ENCODE measurements at regions not wholly inside any gene's neighbourhood (a gene's known extent, or its start where the extent isn't known, plus 50 kb on each side); places are given as distances from the start of the nearest gene placed in this dataset.
"Not testable (repeated sequence)": the region's sequence is repeated elsewhere in the genome, so short reads cannot be mapped to it uniquely, and the experiment has no call there.

DNA sequence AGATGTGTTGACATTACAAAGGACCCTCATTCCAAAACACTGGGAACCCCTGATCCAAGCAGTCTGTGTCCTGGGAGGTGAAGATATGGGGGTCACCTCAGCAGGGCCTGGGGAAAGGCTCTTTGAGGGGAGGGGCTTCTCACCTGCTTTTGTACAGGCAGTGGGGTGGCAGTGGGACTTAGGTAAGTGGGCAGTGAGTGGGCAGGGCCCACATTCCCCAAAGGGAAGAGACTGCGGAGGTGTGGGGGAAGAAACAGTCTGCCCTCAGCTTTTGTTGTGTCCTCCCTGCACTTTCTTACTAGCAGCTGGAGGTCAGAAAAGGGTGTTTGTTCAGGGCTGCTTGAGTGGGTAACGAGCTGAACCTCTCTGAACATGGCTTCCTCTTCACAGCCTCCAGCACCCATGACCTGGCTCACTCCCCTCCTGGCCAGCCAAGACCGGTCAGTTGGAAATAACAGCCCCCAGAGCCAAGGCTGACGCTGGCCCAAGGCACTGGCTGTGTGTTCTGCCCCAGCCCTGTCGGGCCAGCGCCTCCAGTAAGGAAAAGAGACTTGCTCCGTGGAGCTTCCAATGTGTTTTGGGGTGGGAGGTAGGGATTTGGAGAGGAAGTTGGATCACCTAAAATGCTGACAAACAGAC lies 173.5 kb downstream of the PSMG1 start:
- Mint-ChIP-seq H3K27me3 (peaks cover 0 to 4% of the 10 kb centered on the region in 2 donors), H3K4me1 (ENCODE audit: low read depth in 2 of 2) (peaks cover 2 to 3% of the 10 kb centered on the region in 2 donors), H3K27ac (no peak overlapping the region), H3K4me3 (no peak overlapping the region), H3K9me3 (no peaks in the 10 kb centered on the region), H3K36me3 (no peaks in the 10 kb centered on the region)
- no peak for ATAC-seq
- no peak for DNase-seq (ENCODE audit: low spot score)

GRCh38 chr21:39007985-39008384 lies 175.3 kb downstream of the PSMG1 start:
- H3K9me3 Mint-ChIP-seq: no peaks in the 10 kb centered on the region
- H3K4me3 Mint-ChIP-seq: no peak overlapping the region
- ATAC-seq (no peak), DNase-seq (ENCODE audit: low spot score) (no peak)
- no peaks in the 10 kb centered on the region for H3K36me3 Mint-ChIP-seq
- H3K27me3 Mint-ChIP-seq: peaks cover 0 to 4% of the 10 kb centered on the region in 2 donors
- no peak overlapping the region for H3K27ac Mint-ChIP-seq
- H3K4me1 Mint-ChIP-seq (ENCODE audit: low read depth in 2 of 2): peaks cover 9 to 14% of the 10 kb centered on the region in 2 donors

- ATAC-seq (no peak), DNase-seq (ENCODE audit: low spot score) (no peak)
- Mint-ChIP-seq H3K27ac (no peak overlapping the region), H3K27me3 (peaks cover 0 to 4% of the 10 kb centered on the region in 2 donors), H3K36me3 (no peaks in the 10 kb centered on the region), H3K4me3 (no peak overlapping the region), H3K4me1 (ENCODE audit: low read depth in 2 of 2) (peaks cover 9 to 14% of the 10 kb centered on the region in 2 donors), H3K9me3 (no peaks in the 10 kb centered on the region)
These were observed 175.7 kb downstream of the PSMG1 start for GRCh38 chr21:39007532-39007931.

DNA sequence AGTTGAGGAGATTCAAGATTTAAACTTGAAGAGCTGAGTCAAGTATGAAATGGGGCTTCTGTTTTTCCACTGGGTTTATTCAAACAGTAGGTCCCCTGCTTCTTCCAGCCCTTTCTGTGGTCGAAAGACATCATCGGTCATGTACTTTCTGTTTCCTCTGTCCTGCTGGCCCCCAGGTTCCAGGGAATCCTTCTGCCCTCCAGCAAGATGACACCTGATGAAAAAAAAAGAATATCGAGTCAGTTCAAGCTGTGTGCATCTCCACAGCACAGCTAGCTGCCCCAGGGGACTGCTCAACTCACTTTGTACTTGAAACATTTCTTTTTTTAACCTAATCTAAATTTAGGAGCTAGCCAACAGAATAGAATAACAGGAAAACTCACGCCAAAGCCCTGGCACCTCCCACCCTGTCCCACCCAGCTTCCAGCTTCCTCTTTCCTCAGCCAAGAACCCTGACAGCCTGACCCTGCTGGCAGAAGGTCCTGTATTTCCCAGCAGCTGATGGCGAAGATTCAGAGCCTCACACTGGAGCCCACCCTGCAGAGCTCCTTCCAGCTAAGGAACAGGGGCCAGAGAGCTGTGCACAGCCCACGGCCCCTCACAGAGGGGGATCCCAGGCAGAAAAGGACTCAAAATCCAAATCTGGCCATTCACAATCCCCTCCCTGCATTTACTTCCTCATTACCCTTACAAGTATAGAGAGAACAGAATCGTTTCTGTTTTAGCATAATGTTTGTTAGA lies 176.5 kb downstream of the PSMG1 start:
- Mint-ChIP-seq H3K27me3 (peaks cover 0 to 4% of the 10 kb centered on the region in 2 donors), H3K9me3 (no peaks in the 10 kb centered on the region), H3K27ac (no peak overlapping the region), H3K4me3 (no peak overlapping the region), H3K4me1 (ENCODE audit: low read depth in 2 of 2) (peaks cover 9 to 14% of the 10 kb centered on the region in 2 donors), H3K36me3 (no peaks in the 10 kb centered on the region)
- ATAC-seq (no peak), DNase-seq (ENCODE audit: low spot score) (no peak)

DNA sequence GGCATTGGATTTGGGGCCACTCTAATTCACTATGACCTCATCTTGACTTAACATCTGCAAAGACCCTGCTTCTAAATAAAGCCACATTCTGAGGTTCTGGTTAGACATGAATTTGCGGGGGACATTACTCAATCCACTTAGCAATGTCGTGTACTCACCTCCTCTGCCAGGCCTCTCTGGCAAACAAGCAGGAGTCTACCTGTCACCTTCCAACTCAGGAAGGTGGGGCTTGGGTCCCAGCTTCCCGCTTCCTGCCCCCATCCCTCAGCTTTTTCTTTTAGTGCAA lies 177.8 kb downstream of the PSMG1 start:
- Mint-ChIP-seq H3K4me3 (peak overlapping the region; percentile 52), H3K27me3 (peaks cover 0 to 8% of the 10 kb centered on the region in 2 donors), H3K27ac (no peak overlapping the region), H3K36me3 (no peaks in the 10 kb centered on the region), H3K4me1 (ENCODE audit: low read depth in 2 of 2) (peaks cover 9 to 14% of the 10 kb centered on the region in 2 donors), H3K9me3 (no peaks in the 10 kb centered on the region)
- DNase-seq (ENCODE audit: low spot score) (no peak), ATAC-seq (no peak)

DNA sequence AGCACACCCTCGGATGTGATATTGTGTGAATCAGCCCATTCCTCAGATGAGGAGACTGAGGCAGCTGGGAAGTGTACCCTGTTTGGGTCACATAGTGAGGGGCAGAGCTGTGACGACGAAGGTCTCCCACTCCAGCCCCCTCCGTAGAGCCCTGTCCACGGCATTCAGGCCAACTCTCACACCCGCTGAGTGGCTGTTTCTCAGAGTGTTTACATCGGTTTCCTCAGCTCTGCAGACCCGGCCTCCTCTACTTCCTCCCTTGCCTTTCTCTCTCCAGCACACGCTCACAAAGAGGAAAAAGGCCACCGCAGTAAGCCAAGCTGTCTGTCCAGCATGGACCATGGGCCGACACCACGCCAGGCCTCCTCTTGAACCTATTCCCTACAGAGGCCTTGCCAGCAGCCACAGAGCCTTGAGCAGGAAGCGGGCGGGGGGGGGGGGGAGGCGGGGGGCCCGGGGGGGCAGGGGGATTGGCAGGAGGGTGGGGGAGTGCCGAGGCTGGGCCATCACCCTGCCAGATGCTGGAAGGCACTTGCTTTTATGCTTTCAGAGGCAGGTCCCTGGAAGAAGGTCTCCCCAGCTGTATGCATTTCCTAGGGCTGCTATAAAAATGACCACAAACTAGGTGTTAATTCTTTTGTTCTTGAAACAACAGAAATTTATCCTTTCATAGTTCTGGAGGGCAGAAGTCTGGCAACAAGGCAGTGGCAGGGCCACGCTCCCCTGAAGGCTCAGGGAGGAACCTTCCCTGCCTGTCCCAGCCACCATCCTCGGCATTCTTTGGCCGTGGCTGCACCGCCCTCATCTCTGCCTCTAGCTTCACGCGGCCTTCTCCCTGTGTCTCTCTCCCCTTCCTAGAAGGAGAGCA lies 178.4 kb downstream of the PSMG1 start:
- H3K36me3 Mint-ChIP-seq: no peaks in the 10 kb centered on the region
- H3K4me3 Mint-ChIP-seq: peak overlapping the region; percentile 52
- ATAC-seq (peak; percentile 29 to 33), DNase-seq (ENCODE audit: low spot score) (no peak)
- peaks cover 9 to 14% of the 10 kb centered on the region in 2 donors for H3K4me1 Mint-ChIP-seq (ENCODE audit: low read depth in 2 of 2)
- H3K9me3 Mint-ChIP-seq: no peaks in the 10 kb centered on the region
- peaks cover 0 to 8% of the 10 kb centered on the region in 2 donors for H3K27me3 Mint-ChIP-seq
- H3K27ac Mint-ChIP-seq: peak overlapping the region; percentile 26 to 76

DNA sequence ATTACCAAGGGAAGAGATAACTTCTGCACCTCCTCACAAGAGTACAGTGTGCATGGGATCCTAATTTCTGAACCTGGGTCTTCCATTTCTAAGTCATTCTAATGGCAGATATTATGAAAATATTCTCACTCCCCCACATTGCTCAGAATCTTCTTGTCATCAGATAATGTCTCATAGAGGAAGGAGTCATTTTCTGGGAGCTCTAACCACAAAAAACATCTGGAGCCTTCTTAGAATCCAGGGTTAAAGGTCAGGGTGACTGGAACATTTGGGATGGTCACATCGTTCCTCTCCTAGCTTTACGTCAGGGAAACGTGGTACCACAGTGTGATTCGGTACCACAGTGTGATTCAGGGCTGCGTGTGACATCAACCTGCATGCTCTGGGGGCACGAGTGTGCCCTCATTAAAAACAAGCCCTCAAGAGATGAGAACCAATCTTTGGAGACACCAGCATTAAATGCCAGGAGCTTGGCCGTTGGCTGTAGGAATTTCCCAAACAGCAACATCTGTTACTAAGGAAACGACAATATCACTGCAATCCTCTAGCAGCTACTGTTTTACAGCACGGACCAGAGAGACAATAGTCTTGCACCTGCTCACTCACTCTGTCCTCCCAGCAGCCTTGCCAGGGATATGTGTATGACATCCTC lies 179.1 kb downstream of the PSMG1 start:
- H3K36me3 Mint-ChIP-seq: no peaks in the 10 kb centered on the region
- H3K9me3 Mint-ChIP-seq: no peaks in the 10 kb centered on the region
- H3K4me3 Mint-ChIP-seq: peak overlapping the region; percentile 52
- peaks cover 9 to 14% of the 10 kb centered on the region in 2 donors for H3K4me1 Mint-ChIP-seq (ENCODE audit: low read depth in 2 of 2)
- ATAC-seq (peak in 1 of 2 donors; percentile 14), DNase-seq (ENCODE audit: low spot score) (peak; percentile 57)
- peak overlapping the region in 1 of 2 donors; percentile 26 for H3K27ac Mint-ChIP-seq
- peaks cover 0 to 10% of the 10 kb centered on the region in 2 donors for H3K27me3 Mint-ChIP-seq

DNA sequence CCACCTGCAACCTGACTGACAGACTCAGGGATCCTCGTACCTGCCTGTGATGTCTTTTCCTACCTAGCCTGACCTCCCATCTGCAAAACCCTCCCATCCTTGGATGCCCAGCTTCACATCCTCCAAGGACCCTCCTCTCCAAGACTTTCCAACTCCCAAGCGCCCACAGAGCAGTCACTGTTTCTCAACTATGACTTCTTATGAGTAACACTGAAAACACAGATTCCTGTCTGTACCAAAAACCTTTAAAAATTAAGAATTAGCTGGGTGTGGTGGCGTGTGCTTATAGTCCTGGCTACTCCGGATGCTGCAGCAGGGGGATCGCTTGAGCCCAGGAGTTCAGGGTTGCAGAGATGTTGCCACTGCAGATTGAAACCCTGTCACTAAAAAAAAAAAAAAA lies 181.9 kb downstream of the PSMG1 start:
- ATAC-seq (no peak), DNase-seq (ENCODE audit: low spot score) (no peak)
- Mint-ChIP-seq H3K27ac (no peak overlapping the region), H3K4me1 (ENCODE audit: low read depth in 2 of 2) (peaks cover 9 to 14% of the 10 kb centered on the region in 2 donors), H3K9me3 (no peaks in the 10 kb centered on the region), H3K27me3 (peaks cover 0 to 18% of the 10 kb centered on the region in 2 donors), H3K36me3 (no peaks in the 10 kb centered on the region), H3K4me3 (no peak overlapping the region)

DNA sequence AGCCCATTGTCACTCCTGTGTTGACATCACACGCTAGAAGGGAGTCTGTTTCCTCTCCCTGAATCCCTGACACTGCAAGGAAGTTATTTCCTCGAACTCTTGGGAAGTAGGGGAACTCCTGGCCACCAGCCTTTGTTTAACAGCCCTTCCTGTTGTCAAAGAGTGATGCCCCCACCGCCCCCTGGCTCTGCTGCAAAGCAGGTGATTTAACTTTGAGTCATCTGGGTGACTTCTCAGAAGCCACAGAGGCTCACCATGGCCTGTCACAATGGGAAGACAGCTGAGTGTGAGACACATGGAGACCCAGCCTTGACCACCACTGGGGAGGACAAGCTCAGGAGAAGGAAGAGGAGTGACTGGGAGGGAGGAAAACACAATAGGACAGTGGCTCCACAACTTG lies 182.8 kb downstream of the PSMG1 start:
- Mint-ChIP-seq H3K4me1 (ENCODE audit: low read depth in 2 of 2) (peaks cover 9 to 14% of the 10 kb centered on the region in 2 donors), H3K9me3 (no peaks in the 10 kb centered on the region), H3K4me3 (no peak overlapping the region), H3K27ac (no peak overlapping the region), H3K36me3 (no peaks in the 10 kb centered on the region), H3K27me3 (peaks cover 0 to 22% of the 10 kb centered on the region in 2 donors)
- ATAC-seq (peak in 1 of 2 donors; percentile 3), DNase-seq (ENCODE audit: low spot score) (peak; percentile 53)

DNA sequence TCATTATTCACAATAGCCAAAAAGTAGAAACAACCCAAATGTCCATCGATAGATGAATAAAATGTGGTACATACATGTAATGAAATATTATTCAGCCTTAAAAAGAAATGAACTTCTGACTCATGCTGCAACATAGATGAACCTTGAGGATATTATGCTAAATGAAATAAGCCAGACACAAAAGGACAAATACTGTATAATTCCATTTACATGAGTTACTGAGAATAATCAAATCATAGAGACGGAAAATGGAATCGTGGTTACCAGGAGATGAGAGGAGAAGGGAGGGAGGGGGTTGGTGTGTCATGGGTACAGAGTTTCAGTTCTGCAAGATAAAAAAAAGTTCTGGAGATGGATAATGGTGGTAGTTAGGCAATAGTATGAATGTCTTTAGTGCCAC lies 184.1 kb downstream of the PSMG1 start:
- H3K27me3 Mint-ChIP-seq: peaks cover 10 to 23% of the 10 kb centered on the region in 2 donors
- no peak overlapping the region for H3K27ac Mint-ChIP-seq
- no peaks in the 10 kb centered on the region for H3K36me3 Mint-ChIP-seq
- H3K4me1 Mint-ChIP-seq (ENCODE audit: low read depth in 2 of 2): peaks cover 4 to 7% of the 10 kb centered on the region in 2 donors
- no peak for ATAC-seq
- H3K4me3 Mint-ChIP-seq: no peak overlapping the region
- H3K9me3 Mint-ChIP-seq: no peaks in the 10 kb centered on the region
- no peak for DNase-seq (ENCODE audit: low spot score)

GRCh38 chr21:38998281-38998680 lies 185.0 kb downstream of the PSMG1 start:
- peak; percentile 44 for DNase-seq (ENCODE audit: low spot score)
- not testable (repeated sequence) for H3K36me3 Mint-ChIP-seq; H3K4me3 Mint-ChIP-seq; H3K4me1 Mint-ChIP-seq (ENCODE audit: low read depth in 2 of 2); H3K27ac Mint-ChIP-seq; ATAC-seq; H3K9me3 Mint-ChIP-seq
- H3K27me3 Mint-ChIP-seq: peaks cover 10 to 23% of the 10 kb centered on the region in 2 donors

GRCh38 chr21:38997843-38998175 lies 185.4 kb downstream of the PSMG1 start:
- not testable (repeated sequence) for ATAC-seq; H3K27ac Mint-ChIP-seq; DNase-seq (ENCODE audit: low spot score); H3K4me3 Mint-ChIP-seq; H3K36me3 Mint-ChIP-seq; H3K9me3 Mint-ChIP-seq; H3K4me1 Mint-ChIP-seq (ENCODE audit: low read depth in 2 of 2)
- H3K27me3 Mint-ChIP-seq: peaks cover 10 to 23% of the 10 kb centered on the region in 2 donors

GRCh38 chr21:38997051-38997842 lies 186.0 kb downstream of the PSMG1 start:
- DNase-seq (ENCODE audit: low spot score): peak; percentile 16
- Mint-ChIP-seq H3K27ac (no peak overlapping the region), H3K4me3 (no peak overlapping the region), H3K27me3 (peaks cover 10 to 23% of the 10 kb centered on the region in 2 donors), H3K36me3 (no peaks in the 10 kb centered on the region), H3K4me1 (ENCODE audit: low read depth in 2 of 2) (no peaks in the 10 kb centered on the region), H3K9me3 (no peaks in the 10 kb centered on the region)
- no peak for ATAC-seq

Data from natural killer cell treated with Interleukin-12 subunit alpha and Interleukin-12 subunit beta and Interleukin-15 and Interleukin-18, amount 100 ng/mL, for 72 hours (primary cell).